Osteocyte (in vitro differentiated cells): ENCODE measurements at regions not wholly inside any gene's neighbourhood (a gene's known extent, or its start where the extent isn't known, plus 50 kb on each side); places are given as distances from the start of the nearest gene placed in this dataset.

Experiments used
- DNase-seq: peaks from one replicate; pipeline ENCODE4 v3.0.0; 2021; ENCODE audit warnings: mixed read lengths; ENCODE audit not compliant: unreplicated experiment; ENCODE audit errors: extremely low spot score
- H3K27ac Mint-ChIP-seq: one replicate; pipeline ENCODE4 v1.8.0; 2021; ENCODE audit warnings: mild to moderate bottlenecking, mixed read lengths; ENCODE audit not compliant: unreplicated experiment
- H3K27me3 Mint-ChIP-seq: one replicate; pipeline ENCODE4 v1.8.0; 2021; ENCODE audit warnings: mixed read lengths; ENCODE audit not compliant: unreplicated experiment
- H3K36me3 Mint-ChIP-seq: one replicate; pipeline ENCODE4 v1.8.0; 2021; ENCODE audit warnings: mixed read lengths; ENCODE audit not compliant: unreplicated experiment
- H3K4me1 Mint-ChIP-seq: one replicate; pipeline ENCODE4 v1.8.0; 2021; ENCODE audit warnings: mixed read lengths; ENCODE audit not compliant: unreplicated experiment
- H3K4me3 Mint-ChIP-seq: one replicate; pipeline ENCODE4 v1.8.0; 2021; ENCODE audit warnings: mild to moderate bottlenecking, moderate library complexity, mixed read lengths; ENCODE audit not compliant: unreplicated experiment
- H3K9me3 Mint-ChIP-seq: one replicate; pipeline ENCODE4 v1.8.0; 2021; ENCODE audit warnings: mixed read lengths; ENCODE audit not compliant: unreplicated experiment
- TF ChIP-seq, protein P1 (sequence below): fragments of 200-600 bp; sonication (generic); IDR thresholded peaks from 2 replicates; pipeline ENCODE4 v1.5.0; 2021; ENCODE audit warnings: antibody characterized with exemption, mild to moderate bottlenecking, moderate library complexity

DNA sequence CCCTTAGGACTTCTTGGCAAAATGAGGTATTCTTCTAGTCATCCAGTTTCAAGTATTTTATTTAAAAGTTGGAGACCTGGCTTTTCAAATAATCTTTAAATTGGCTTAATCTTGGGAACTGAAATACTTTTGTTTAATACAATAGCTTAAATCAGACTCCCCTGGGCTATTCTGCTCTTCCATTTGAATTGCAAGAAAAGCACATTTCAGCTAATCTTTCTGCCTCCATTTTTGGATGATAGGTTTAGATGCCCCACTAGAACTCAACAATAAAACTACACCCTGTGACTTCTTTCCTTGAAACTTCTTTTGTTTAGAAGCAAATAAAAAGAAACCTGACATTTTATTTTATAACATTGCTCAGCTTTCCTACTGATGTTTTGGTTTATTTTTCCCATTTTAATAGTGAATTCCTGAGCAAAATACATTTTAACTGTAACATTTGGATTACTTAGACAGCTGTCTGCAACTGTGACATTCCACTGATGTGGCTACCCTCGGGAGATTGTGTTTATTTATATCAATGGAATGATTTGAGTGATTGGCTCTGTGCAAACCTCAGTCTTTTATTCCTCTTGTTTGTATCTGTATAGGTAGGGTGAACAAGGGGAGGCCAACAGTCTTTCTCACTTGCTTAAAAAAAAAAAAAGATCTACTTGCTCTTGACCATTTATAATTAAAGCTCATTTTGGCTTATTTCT is 1045.8 kb upstream of the CNTN5 start:
- Mint-ChIP-seq H3K27me3 (peaks cover 5% of the 10 kb centered on the region), H3K9me3 (no peaks in the 10 kb centered on the region)

DNA sequence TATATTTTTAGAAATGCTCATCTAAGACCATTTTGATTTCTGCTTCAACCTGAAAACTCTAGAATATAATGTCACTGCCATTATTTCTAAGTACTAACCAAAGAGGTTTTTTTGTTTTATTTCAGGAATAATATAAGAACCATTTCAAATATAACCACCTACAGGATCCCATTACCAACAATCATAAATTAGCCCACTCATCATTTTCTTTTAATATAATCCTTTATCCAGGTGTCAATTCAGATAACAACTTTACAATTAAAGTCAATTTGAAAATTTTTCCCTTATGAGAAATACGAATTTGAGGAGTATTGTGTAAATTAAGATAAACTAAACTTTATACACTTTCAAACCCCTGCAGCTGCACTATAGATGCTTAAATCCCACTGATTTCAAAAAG is 1043.0 kb upstream of the CNTN5 start:
- Mint-ChIP-seq H3K4me1 (peaks cover 2% of the 10 kb centered on the region), H3K36me3 (no peaks in the 10 kb centered on the region), H3K27me3 (peaks cover 10% of the 10 kb centered on the region), H3K4me3 (no peak overlapping the region), H3K9me3 (peaks cover under 1% of the 10 kb centered on the region), H3K27ac (no peak overlapping the region)
- no peak for DNase-seq
- TF ChIP-seq, protein P1, sequence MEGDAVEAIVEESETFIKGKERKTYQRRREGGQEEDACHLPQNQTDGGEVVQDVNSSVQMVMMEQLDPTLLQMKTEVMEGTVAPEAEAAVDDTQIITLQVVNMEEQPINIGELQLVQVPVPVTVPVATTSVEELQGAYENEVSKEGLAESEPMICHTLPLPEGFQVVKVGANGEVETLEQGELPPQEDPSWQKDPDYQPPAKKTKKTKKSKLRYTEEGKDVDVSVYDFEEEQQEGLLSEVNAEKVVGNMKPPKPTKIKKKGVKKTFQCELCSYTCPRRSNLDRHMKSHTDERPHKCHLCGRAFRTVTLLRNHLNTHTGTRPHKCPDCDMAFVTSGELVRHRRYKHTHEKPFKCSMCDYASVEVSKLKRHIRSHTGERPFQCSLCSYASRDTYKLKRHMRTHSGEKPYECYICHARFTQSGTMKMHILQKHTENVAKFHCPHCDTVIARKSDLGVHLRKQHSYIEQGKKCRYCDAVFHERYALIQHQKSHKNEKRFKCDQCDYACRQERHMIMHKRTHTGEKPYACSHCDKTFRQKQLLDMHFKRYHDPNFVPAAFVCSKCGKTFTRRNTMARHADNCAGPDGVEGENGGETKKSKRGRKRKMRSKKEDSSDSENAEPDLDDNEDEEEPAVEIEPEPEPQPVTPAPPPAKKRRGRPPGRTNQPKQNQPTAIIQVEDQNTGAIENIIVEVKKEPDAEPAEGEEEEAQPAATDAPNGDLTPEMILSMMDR: no peak

More for the DNA sequence above, 1045.8 kb upstream of the CNTN5 start:
- Mint-ChIP-seq H3K36me3 (no peaks in the 10 kb centered on the region), H3K4me1 (peaks cover 2% of the 10 kb centered on the region), H3K27ac (no peak overlapping the region), H3K4me3 (no peak overlapping the region)
- TF ChIP-seq, protein P1: no peak
- no peak for DNase-seq

DNA sequence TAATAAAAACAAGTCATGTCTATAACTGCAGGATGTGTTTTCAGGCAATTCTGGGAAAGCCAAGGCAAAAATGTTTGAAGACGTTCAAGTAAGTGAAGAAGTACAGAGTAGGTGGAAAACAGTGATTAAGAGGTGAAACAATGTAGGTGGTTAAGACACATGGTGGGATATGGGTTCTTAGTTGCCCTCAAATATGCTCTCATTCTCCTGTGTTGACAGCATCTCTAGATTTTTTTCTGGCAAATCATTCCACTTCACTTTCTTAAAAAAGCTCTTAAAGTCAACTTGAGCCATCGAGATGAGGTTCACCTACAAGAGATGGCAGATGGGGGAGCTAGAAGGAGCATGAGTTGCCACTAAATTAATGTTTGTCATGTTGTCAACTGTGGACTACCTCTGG is 1041.0 kb upstream of the CNTN5 start:
- H3K27me3 Mint-ChIP-seq: peaks cover 10% of the 10 kb centered on the region
- no peaks in the 10 kb centered on the region for H3K36me3 Mint-ChIP-seq
- no peak overlapping the region for H3K4me3 Mint-ChIP-seq
- H3K9me3 Mint-ChIP-seq: peaks cover 3% of the 10 kb centered on the region
- H3K4me1 Mint-ChIP-seq: peaks cover 2% of the 10 kb centered on the region
- TF ChIP-seq, protein P1: no peak
- no peak overlapping the region for H3K27ac Mint-ChIP-seq
- DNase-seq: no peak

DNA sequence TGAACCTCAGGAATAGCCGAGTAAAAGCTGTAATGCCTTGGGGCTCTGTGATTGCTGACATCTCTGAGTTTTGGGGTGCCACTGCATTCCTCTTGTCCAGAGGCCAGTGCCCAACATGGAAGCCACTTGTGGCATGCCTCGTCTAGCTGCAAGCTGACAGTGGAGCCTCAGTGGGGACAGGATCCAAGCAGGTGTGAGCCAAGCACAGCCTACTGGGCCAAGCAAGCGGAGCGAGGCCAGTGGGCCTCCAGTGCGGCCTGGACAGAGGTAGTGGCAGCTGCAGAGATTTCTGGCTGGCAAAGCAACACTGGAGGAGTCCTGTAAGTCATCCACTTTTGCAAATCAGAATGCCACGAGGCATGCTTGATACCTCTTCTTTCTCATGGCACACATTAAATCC is 1038.2 kb upstream of the CNTN5 start:
- DNase-seq: no peak
- TF ChIP-seq, protein P1: no peak
- Mint-ChIP-seq H3K4me1 (no peaks in the 10 kb centered on the region), H3K4me3 (no peak overlapping the region), H3K36me3 (no peaks in the 10 kb centered on the region), H3K9me3 (peaks cover 3% of the 10 kb centered on the region), H3K27ac (no peak overlapping the region), H3K27me3 (peaks cover 17% of the 10 kb centered on the region)

DNA sequence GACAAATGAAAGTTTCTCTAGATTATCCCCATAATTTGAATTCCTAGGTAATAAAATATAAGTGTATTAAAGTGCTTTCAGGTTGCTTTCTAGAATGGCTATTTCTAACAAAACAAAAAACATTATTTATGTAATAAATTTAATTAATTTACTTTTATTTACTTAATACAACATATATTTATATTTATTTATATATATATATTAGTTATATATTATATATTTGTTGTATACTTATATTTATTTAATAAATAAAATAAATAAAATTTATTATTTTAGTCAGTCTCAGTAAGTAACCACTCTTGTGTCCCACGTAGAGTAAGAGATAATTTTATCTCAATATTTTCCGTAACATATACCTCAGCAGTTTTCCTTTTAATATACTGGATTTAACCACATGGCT is 1031.6 kb upstream of the CNTN5 start:
- Mint-ChIP-seq H3K36me3 (no peaks in the 10 kb centered on the region), H3K27me3 (peaks cover 17% of the 10 kb centered on the region), H3K4me3 (no peak overlapping the region), H3K9me3 (no peaks in the 10 kb centered on the region), H3K4me1 (no peaks in the 10 kb centered on the region), H3K27ac (no peak overlapping the region)
- TF ChIP-seq, protein P1: no peak
- no peak for DNase-seq
